IPS DF 4.7 (cell line): ENCODE measurements at regions not wholly inside any gene's neighbourhood (a gene's known extent, or its start where the extent isn't known, plus 50 kb on each side); places are given as distances from the start of the nearest gene placed in this dataset.

ENCODE experiments used
- DNase-seq: peaks from one replicate; pipeline ENCODE4 v3.0.0-alpha.2; 2013; ENCODE audit warnings: low spot score; ENCODE audit errors: extremely low read depth

- DNase-seq = no peak
These were observed 294.5 kb downstream of the BRD1 start for GRCh38 chr22:49532869-49533802.

GRCh38 chr22:49531368-49531791 lies 296.3 kb downstream of the BRD1 start:
- no peak for DNase-seq

GRCh38 chr22:49530671-49531367 lies 296.9 kb downstream of the BRD1 start:
- DNase-seq = no peak

GRCh38 chr22:49528420-49528720 lies 299.3 kb downstream of the BRD1 start:
- DNase-seq = no peak

DNA sequence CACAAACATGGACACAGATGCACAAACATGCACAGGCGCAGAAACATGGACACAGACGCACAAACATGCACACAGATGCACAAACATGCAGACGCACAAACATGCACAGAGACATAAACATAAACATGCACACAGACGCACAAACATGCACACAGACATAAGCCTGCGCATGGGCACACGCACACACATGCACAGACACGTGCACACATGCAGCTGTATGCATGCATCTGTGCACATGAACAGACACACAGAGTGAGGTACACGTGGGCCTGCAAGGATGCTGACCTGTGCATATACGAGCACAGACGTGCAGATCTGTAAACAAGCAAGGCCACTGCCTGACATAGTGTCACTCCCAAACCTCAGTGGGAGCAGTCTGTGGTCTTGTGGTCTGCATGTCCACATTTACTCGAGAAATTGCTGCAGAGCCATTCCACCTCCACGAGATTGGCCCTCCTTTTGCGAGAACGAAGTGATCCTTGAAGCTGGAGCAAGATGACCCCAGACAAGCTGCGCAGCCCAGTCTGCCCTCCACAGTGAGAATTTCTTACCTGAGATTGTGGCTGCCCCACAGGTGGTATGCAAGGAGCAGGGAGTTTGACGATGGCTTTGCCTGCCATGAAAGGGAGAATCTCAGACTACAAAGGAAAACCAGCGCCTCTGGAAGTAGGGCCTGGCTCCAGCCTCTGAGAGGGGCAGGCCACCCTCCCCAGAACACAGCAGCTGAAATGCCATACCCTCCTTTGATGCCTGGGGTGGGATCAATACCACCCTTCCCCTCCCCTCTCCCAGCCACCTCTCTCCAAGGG lies 299.9 kb downstream of the BRD1 start:
- DNase-seq = no peak

- no peak for DNase-seq
These were observed 301.7 kb downstream of the BRD1 start for GRCh38 chr22:49525801-49526535.

DNA sequence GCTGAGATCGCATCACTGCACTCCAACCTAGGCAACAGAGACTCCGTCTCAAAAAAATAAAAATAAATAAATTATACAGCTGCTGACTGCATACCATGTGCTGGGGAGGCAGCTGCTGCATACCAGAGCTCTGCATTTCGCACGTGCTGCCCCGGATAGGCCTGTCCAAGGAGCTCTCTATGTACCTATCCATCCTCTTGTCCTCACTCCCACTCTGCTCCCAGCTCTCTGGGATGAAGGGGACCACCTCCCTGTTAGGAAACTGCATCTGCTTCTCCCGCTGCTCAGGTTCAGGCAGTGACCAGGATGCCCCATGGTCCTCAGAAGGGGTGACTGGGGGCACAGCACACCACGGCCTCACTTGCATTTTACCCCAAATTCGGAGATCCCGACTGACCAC lies 302.3 kb downstream of the BRD1 start:
- DNase-seq = no peak

GRCh38 chr22:49524362-49524761 lies 303.3 kb downstream of the BRD1 start:
- no peak for DNase-seq

GRCh38 chr22:49523374-49524008 lies 304.2 kb downstream of the BRD1 start:
- no peak for DNase-seq

DNA sequence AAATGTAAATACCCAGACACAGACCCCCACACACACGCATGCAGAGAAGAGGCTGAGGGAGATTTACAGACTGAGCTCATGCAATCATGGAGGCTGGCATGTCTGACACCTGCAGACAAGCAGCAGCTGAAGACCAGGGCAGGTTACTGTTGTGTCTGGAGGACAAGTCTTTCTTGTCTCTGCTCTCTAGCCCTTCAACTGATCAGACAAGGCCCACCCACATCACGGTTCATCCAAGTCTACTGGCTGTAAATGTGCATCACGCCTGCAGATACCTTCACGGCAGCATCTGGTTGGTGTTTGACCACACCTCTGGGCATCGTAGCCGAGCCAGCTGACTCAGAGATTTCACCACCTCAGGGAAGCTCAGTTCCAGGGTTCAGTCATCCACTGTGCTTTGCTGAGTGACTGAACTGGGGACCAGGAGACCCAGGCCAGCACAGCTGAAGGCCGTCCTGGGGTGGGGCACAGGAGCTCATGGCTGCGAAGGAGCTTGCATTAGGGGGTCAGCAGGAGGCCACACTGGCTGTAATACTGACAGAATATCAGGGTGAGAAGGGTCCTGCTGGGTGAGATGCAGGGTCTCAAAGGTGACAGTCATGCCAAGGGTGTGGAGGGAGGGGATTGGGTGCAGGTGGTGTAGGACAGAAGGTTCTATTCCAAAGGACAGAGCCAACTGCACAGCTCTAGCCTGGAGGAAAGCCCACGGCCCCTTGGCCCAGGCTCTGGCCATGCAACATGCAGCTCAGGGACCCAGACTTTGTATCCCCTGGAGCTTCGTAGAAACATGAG lies 304.9 kb downstream of the BRD1 start:
- DNase-seq = no peak

- no peak for DNase-seq
These were observed 305.9 kb downstream of the BRD1 start for GRCh38 chr22:49521787-49522224.

DNA sequence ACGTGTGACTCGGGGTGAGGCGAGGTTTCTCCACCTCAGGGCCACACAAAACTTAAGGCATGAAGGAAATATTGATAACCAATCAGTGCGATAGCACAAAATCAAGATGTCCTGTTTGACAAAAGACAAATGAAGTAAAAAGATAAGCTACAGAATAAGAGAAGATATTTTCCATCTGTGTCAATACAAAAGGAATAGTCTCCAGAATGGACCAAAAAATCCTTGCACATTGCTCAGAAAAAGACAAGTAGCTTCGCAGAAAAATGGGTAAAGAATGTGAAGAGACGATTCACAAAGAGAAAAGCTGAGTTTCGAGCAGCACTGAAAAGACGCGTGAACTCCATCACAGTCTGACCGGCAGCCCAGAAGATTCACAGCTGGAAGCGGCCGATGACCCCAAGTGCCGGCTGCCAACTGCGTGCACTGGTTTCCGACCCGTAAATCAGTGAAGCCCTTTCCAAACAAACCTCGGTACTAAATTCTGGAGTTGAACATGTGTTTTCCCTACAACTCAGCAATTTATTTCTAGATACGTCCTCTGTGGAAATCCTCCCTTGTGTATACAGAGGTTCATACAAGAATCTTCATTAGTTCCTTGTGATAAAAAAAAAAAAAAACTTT lies 308.4 kb downstream of the BRD1 start:
- DNase-seq = no peak

DNA sequence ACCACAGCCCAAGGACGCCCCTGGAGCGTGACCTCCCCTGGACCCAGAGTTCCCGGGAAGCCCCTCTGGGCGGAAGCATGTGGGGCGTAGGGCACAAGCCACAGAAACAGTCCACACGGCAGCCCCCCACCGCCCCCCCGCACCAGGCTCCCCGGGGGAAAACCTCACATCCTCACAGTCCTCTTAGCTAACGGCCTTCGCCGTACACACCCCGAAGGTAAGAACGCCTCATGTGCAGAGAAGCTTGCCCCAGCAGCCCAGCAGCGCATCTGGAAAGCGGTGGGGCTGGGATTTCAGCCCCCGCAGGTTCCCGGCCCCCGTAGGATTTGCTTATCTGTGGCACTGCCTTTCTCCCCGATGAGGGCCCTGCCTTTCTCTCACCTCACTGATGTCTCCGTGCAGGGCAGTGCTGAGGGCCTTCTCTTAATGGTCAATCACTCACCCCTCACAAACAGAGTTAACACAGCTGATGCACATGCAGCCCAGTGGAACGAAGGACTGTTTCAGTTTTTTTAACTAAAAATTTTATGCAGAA lies 309.2 kb downstream of the BRD1 start:
- no peak for DNase-seq

GRCh38 chr22:49517667-49518185 lies 309.9 kb downstream of the BRD1 start:
- DNase-seq = no peak

GRCh38 chr22:49517211-49517610 lies 310.5 kb downstream of the BRD1 start:
- DNase-seq = no peak

DNA sequence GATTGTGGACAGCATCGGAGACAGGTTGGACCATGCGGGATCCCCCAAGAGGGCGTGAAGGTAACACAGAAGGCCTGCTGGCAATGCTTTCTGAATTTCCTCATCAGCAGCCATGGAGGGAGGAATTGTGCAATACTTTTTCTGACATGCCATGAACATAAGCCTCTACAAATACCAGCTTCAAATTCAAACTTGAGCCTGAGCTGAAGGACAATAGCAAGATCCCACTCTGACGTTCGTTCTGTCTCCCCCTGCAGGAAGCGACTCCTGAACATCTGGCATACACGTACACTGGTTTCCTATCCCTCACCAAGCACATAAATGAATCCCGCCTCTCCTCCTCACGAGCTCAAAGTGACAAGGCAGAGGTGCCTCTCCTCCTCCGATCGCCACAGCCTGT lies 312.2 kb downstream of the BRD1 start:
- DNase-seq = no peak

GRCh38 chr22:49514641-49515040 lies 313.0 kb downstream of the BRD1 start:
- DNase-seq = no peak

DNA sequence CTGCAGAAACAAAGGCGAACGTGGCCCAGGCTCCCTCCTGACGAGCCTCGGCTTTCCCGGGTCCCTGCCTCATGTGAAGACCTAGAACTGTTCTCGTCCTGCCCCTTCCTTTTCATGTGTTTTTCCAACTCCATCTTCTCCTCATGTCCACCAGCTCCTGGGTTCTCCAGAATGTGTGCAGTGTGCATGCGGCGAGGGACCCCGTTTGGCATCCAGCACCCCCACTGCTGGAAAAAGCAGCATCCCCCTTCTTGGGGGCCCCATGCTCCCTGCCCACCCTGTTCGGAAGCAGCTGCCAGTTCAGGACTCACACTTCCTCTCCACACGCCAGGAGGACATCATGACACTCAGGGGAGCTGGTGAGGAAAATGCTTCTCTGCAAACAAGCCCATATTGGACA lies 313.5 kb downstream of the BRD1 start:
- no peak for DNase-seq

GRCh38 chr22:49513358-49513851 lies 314.3 kb downstream of the BRD1 start:
- no peak for DNase-seq
